K562 (cell line): ENCODE measurements at regions not wholly inside any gene's neighbourhood (a gene's known extent, or its start where the extent isn't known, plus 50 kb on each side); places are given as distances from the start of the nearest gene placed in this dataset.

ENCODE experiments used
- CLOCK ChIP-seq: fragments of 250-450 bp; sonication (Bioruptor Pico); IDR thresholded peaks from 2 replicates; pipeline ENCODE4 v1.4.0; 2020; ENCODE audit warnings: mild to moderate bottlenecking, moderate library complexity, borderline replicate concordance
- DLX4 ChIP-seq: fragments of 250-450 bp; sonication (Bioruptor Pico); IDR thresholded peaks from 2 replicates; pipeline ENCODE4 v1.6.1; 2021; ENCODE audit warnings: mild to moderate bottlenecking
- EP400 ChIP-seq: fragments of 450-650 bp; IDR thresholded peaks from 2 replicates; pipeline ENCODE4 v1.6.1; 2017; ENCODE audit warnings: antibody characterized with exemption, mild to moderate bottlenecking, moderate library complexity
- HEY1 ChIP-seq: fragments of 250-450 bp; sonication (Bioruptor Pico); IDR thresholded peaks from 2 replicates; pipeline ENCODE4 v1.5.0; 2020; ENCODE audit warnings: mild to moderate bottlenecking, moderate library complexity, borderline replicate concordance
- MYBL2 ChIP-seq, 2 experiments: fragments of 450-650 bp in 1 of 2; sonication (generic) in 1 of 2; formaldehyde crosslinking in 1 of 2; IDR thresholded peaks; 2 replicates each; pipeline versions ENCODE4 v1.6.1 to v1.8.1; 2017 to 2022; ENCODE audit warnings: borderline replicate concordance in 1 of 2, inconsistent platforms in 1 of 2, low read depth in 1 of 2, mild to moderate bottlenecking in 1 of 2, missing genetic modification reagents in 1 of 2, moderate library complexity in 1 of 2
- MYNN ChIP-seq, 2 experiments: sonication (generic); formaldehyde crosslinking in 1 of 2; IDR thresholded peaks; 2 replicates each; pipeline versions ENCODE4 v1.5.0 to v1.6.1; 2016 to 2020; ENCODE audit warnings: antibody characterized with exemption in 1 of 2, missing genetic modification reagents in 1 of 2
- NR2F6 ChIP-seq: fragments of 450-650 bp; formaldehyde crosslinking; IDR thresholded peaks from 2 replicates; pipeline ENCODE4 v1.4.0; 2020; ENCODE audit warnings: mild to moderate bottlenecking
- OTX1 ChIP-seq: fragments of 450-650 bp; formaldehyde crosslinking; IDR thresholded peaks from 2 replicates; pipeline ENCODE4 v1.4.0; 2022; ENCODE audit warnings: mild to moderate bottlenecking
- RBM15 ChIP-seq: fragments of 200-400 bp; formaldehyde crosslinking; IDR thresholded peaks from 2 replicates; pipeline ENCODE4 v1.6.1; 2018; ENCODE audit warnings: mild to moderate bottlenecking, low read length, moderate library complexity; ENCODE audit not compliant: insufficient read depth
- SRSF7 ChIP-seq: fragments of 200-400 bp; formaldehyde crosslinking; optimal IDR thresholded peaks from 2 replicates; pipeline ENCODE3; 2017; ENCODE audit warnings: mild to moderate bottlenecking, low read depth, low read length
- TEAD4 ChIP-seq, 2 experiments: sonication (generic) in 1 of 2; formaldehyde crosslinking in 1 of 2; IDR thresholded peaks; 2 replicates each; pipeline versions ENCODE4 v1.6.1 to v1.8.0; 2012 to 2022; ENCODE audit warnings: borderline replicate concordance in 1 of 2, inconsistent platforms in 1 of 2, low read length in 1 of 2, mild to moderate bottlenecking in 1 of 2, missing genetic modification reagents in 1 of 2
- TFAM ChIP-seq: fragments of 250-450 bp; sonication (Bioruptor Pico); conservative IDR thresholded peaks from 2 replicates; pipeline ENCODE4 v1.5.0; 2021; ENCODE audit warnings: mild to moderate bottlenecking, moderate library complexity
- ZNF175 ChIP-seq: fragments of 200-800 bp; sonication (Bioruptor generic); IDR thresholded peaks from 2 replicates; pipeline ENCODE4 v1.6.1; 2016; ENCODE audit warnings: low read depth, mild to moderate bottlenecking, missing genetic modification characterization, missing compliant biosample characterization
- ZNF280A ChIP-seq: fragments of 450-650 bp; IDR thresholded peaks from 2 replicates; pipeline ENCODE4 v1.6.1; 2018; ENCODE audit warnings: mild to moderate bottlenecking, low read depth; ENCODE audit not compliant: partially characterized antibody
- ZNF609 ChIP-seq: sonication (generic); formaldehyde crosslinking; IDR thresholded peaks from 2 replicates; pipeline ENCODE4 v1.8.1; 2023; ENCODE audit warnings: missing genetic modification reagents, mild to moderate bottlenecking, borderline replicate concordance
- ZNF778 ChIP-seq: fragments of 450-650 bp; formaldehyde crosslinking; IDR thresholded peaks from 2 replicates; pipeline ENCODE4 v1.4.0; 2020; ENCODE audit warnings: mild to moderate bottlenecking, moderate library complexity
- ZNF79 ChIP-seq: fragments of 250-450 bp; sonication (Bioruptor Pico); IDR thresholded peaks from 2 replicates; pipeline ENCODE4 v1.4.0; 2020; ENCODE audit warnings: low read depth, mild to moderate bottlenecking, moderate library complexity

GRCh38 chr7:86995052-86995725, 64.3 kb downstream of the ELAPOR2 start (continued):
- TF ChIP-seq MYBL2 (IDR thresholded peaks at IDR 0.05; ENCODE audit: low read depth) = no peak
- no peak for TF ChIP-seq MYBL2 (CRISPR knock-in tag; IDR thresholded peaks at IDR 0.05; ENCODE audit: borderline replicate concordance)
- peak; percentile 52; the same call in 1 of the 2 replicates for TF ChIP-seq ZNF175 (CRISPR knock-in tag)
- peak; percentile 41; the same call in 1 of the 2 replicates for TF ChIP-seq EP400
- TF ChIP-seq NR2F6 (CRISPR knock-in tag) = no peak
- TF ChIP-seq DLX4 (CRISPR knock-in tag) = no peak
- TF ChIP-seq ZNF280A = no peak
- no peak for TF ChIP-seq OTX1
- TF ChIP-seq ZNF609 (CRISPR knock-in tag) = no peak
- no peak for TF ChIP-seq CLOCK (CRISPR knock-in tag)
- TF ChIP-seq RBM15 = no peak
- TF ChIP-seq ZNF778 (CRISPR knock-in tag) = no peak
- TF ChIP-seq TFAM = no peak
- TF ChIP-seq SRSF7 = no peak
- TF ChIP-seq MYNN (IDR thresholded peaks at IDR 0.05) = no peak
- no peak for TF ChIP-seq MYNN (CRISPR knock-in tag; IDR thresholded peaks at IDR 0.05)
- no peak for TF ChIP-seq ZNF79 (CRISPR knock-in tag)
- no peak for TF ChIP-seq HEY1 (CRISPR knock-in tag)
- no peak for TF ChIP-seq TEAD4 (IDR thresholded peaks at IDR 0.05; ENCODE audit: low read length)
- TF ChIP-seq TEAD4 (CRISPR knock-in tag; IDR thresholded peaks at IDR 0.05; ENCODE audit: borderline replicate concordance) = no peak
